ENCODE measurements at regions not wholly inside any gene's neighbourhood (a gene's known extent, or its start where the extent isn't known, plus 50 kb on each side); places are given as distances from the start of the nearest gene placed in this dataset.

- Mint-ChIP-seq H3K4me1 (no peaks in the 10 kb centered on the region), H3K27me3 (peaks cover 6 to 10% of the 10 kb centered on the region in 2 donors), H3K9me3 (peaks cover 0 to 2% (median 0%) of the 10 kb centered on the region in 5 donors), H3K36me3 (no peaks in the 10 kb centered on the region), H3K27ac (no peak overlapping the region), H3K4me3 (no peak overlapping the region)
- CTCF ChIA-PET, result no interaction called here
- Histone ChIP-seq H3K4me1 (ENCODE audit: insufficient read depth, low read length) (no peaks in the 10 kb centered on the region), H3K9me3 (ENCODE audit: low read length) (no peaks in the 10 kb centered on the region), H3K27me3 (ENCODE audit: insufficient read depth, low read length, poor library complexity, severe bottlenecking) (no peaks in the 10 kb centered on the region), H3K36me3 (ENCODE audit: insufficient read depth, low read length) (no peaks in the 10 kb centered on the region), H3K4me3 (ENCODE audit: low read length) (no peak overlapping the region), H3K27ac (ENCODE audit: low read depth, low read length) (no peak overlapping the region)
- no peak for DNase-seq
- POLR2A ChIA-PET, result no interaction called here
Observed at GRCh38 chr1:94716965-94717364, 103.2 kb upstream of the SLC44A3 start.

GRCh38 chr1:94715321-94715720 lies 104.8 kb upstream of the SLC44A3 start:
- peak overlapping the region in 1 of 7 donors; percentile 44 for H3K4me3 Mint-ChIP-seq
- no peak for DNase-seq
- Histone ChIP-seq H3K4me1 (ENCODE audit: insufficient read depth, low read length) (no peaks in the 10 kb centered on the region), H3K36me3 (ENCODE audit: insufficient read depth, low read length) (no peaks in the 10 kb centered on the region), H3K27me3 (ENCODE audit: insufficient read depth, low read length, poor library complexity, severe bottlenecking) (no peaks in the 10 kb centered on the region), H3K9me3 (ENCODE audit: low read length) (no peaks in the 10 kb centered on the region), H3K4me3 (ENCODE audit: low read length) (no peak overlapping the region), H3K27ac (ENCODE audit: low read depth, low read length) (no peak overlapping the region)
- H3K9me3 Mint-ChIP-seq, result peaks cover 0 to 2% (median 0%) of the 10 kb centered on the region in 5 donors
- H3K4me1 Mint-ChIP-seq, result no peaks in the 10 kb centered on the region
- H3K36me3 Mint-ChIP-seq, result no peaks in the 10 kb centered on the region
- CTCF ChIA-PET, result no interaction called here
- POLR2A ChIA-PET, result no interaction called here
- peak overlapping the region in 1 of 8 donors; percentile 89 for H3K27ac Mint-ChIP-seq
- peaks cover 5 to 8% of the 10 kb centered on the region in 2 donors for H3K27me3 Mint-ChIP-seq

GRCh38 chr1:94714552-94714951 lies 105.6 kb upstream of the SLC44A3 start:
- no peaks in the 10 kb centered on the region for H3K36me3 Mint-ChIP-seq
- Histone ChIP-seq H3K4me3 (ENCODE audit: low read length) (no peak overlapping the region), H3K9me3 (ENCODE audit: low read length) (no peaks in the 10 kb centered on the region), H3K36me3 (ENCODE audit: insufficient read depth, low read length) (no peaks in the 10 kb centered on the region), H3K27ac (ENCODE audit: low read depth, low read length) (no peak overlapping the region), H3K4me1 (ENCODE audit: insufficient read depth, low read length) (no peaks in the 10 kb centered on the region), H3K27me3 (ENCODE audit: insufficient read depth, low read length, poor library complexity, severe bottlenecking) (no peaks in the 10 kb centered on the region)
- H3K27ac Mint-ChIP-seq, result no peak overlapping the region
- H3K4me3 Mint-ChIP-seq, result no peak overlapping the region
- ChIA-PET POLR2A (no interaction called here), CTCF (no interaction called here)
- H3K4me1 Mint-ChIP-seq, result no peaks in the 10 kb centered on the region
- peaks cover 5 to 8% of the 10 kb centered on the region in 2 donors for H3K27me3 Mint-ChIP-seq
- H3K9me3 Mint-ChIP-seq, result peaks cover 0 to 2% (median 0%) of the 10 kb centered on the region in 5 donors
- no peak for DNase-seq

- Mint-ChIP-seq H3K9me3 (peaks cover 0 to 2% (median 0%) of the 10 kb centered on the region in 5 donors), H3K4me1 (no peaks in the 10 kb centered on the region), H3K4me3 (no peak overlapping the region), H3K27ac (peak overlapping the region in 1 of 8 donors; percentile 35), H3K36me3 (no peaks in the 10 kb centered on the region), H3K27me3 (peaks cover 5 to 9% of the 10 kb centered on the region in 2 donors)
- no peak for DNase-seq
- Histone ChIP-seq H3K27me3 (ENCODE audit: insufficient read depth, low read length, poor library complexity, severe bottlenecking) (no peaks in the 10 kb centered on the region), H3K27ac (ENCODE audit: low read depth, low read length) (no peak overlapping the region), H3K4me3 (ENCODE audit: low read length) (no peak overlapping the region), H3K9me3 (ENCODE audit: low read length) (no peaks in the 10 kb centered on the region), H3K4me1 (ENCODE audit: insufficient read depth, low read length) (no peaks in the 10 kb centered on the region), H3K36me3 (ENCODE audit: insufficient read depth, low read length) (no peaks in the 10 kb centered on the region)
- POLR2A ChIA-PET, result no interaction called here
- CTCF ChIA-PET, result no interaction called here
Observed at GRCh38 chr1:94714152-94714551, 106.0 kb upstream of the SLC44A3 start.

DNA sequence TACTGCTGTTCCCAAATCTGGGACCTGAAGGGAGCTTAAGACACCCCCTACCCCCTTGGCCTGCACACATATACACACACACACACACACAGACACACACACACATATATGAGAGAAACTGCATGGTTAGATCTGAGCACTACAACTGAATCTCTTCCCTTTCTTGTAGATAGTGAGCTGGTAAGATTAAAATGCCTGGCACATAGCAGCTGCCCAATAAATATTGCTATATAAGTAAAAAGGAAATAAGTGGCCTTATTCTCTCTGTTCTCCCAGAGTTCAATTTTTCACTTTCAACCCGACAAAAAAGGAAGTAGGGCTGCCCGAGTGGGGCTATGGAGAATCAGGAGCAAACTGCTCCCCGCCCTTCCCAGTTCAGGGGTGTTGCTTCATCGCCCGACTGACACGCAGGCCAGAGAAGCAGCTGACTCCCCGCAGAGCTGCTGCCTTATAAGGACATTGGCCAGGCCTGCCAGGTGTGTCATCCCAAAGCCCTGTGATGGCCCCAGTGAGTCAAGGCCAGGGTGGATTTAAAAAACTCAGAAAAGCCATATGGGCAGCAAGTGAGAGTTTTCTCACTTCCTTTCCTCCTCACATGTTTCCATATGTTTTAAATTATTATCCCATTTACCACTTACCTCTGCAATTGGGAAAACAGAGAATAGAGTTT lies 106.5 kb upstream of the SLC44A3 start:
- Histone ChIP-seq H3K36me3 (ENCODE audit: insufficient read depth, low read length) (no peaks in the 10 kb centered on the region), H3K4me3 (ENCODE audit: low read length) (no peak overlapping the region), H3K27me3 (ENCODE audit: insufficient read depth, low read length, poor library complexity, severe bottlenecking) (no peaks in the 10 kb centered on the region), H3K4me1 (ENCODE audit: insufficient read depth, low read length) (no peaks in the 10 kb centered on the region), H3K9me3 (ENCODE audit: low read length) (no peaks in the 10 kb centered on the region), H3K27ac (ENCODE audit: low read depth, low read length) (no peak overlapping the region)
- H3K36me3 Mint-ChIP-seq, result no peaks in the 10 kb centered on the region
- ChIA-PET POLR2A (no interaction called here), CTCF (no interaction called here)
- no peaks in the 10 kb centered on the region for H3K4me1 Mint-ChIP-seq
- H3K9me3 Mint-ChIP-seq, result peaks cover 0 to 2% (median 0%) of the 10 kb centered on the region in 5 donors
- peaks cover 5 to 9% of the 10 kb centered on the region in 2 donors for H3K27me3 Mint-ChIP-seq
- H3K4me3 Mint-ChIP-seq, result no peak overlapping the region
- no peak for DNase-seq
- peak overlapping the region in 1 of 8 donors; percentile 35 for H3K27ac Mint-ChIP-seq

- ChIA-PET POLR2A (no interaction called here), CTCF (no interaction called here)
- Histone ChIP-seq H3K4me3 (ENCODE audit: low read length) (no peak overlapping the region), H3K27me3 (ENCODE audit: insufficient read depth, low read length, poor library complexity, severe bottlenecking) (no peaks in the 10 kb centered on the region), H3K36me3 (ENCODE audit: insufficient read depth, low read length) (no peaks in the 10 kb centered on the region), H3K4me1 (ENCODE audit: insufficient read depth, low read length) (no peaks in the 10 kb centered on the region), H3K27ac (ENCODE audit: low read depth, low read length) (no peak overlapping the region), H3K9me3 (ENCODE audit: low read length) (no peaks in the 10 kb centered on the region)
- Mint-ChIP-seq H3K36me3 (no peaks in the 10 kb centered on the region), H3K4me1 (no peaks in the 10 kb centered on the region), H3K9me3 (peaks cover 0 to 2% (median 0%) of the 10 kb centered on the region in 5 donors), H3K4me3 (no peak overlapping the region), H3K27ac (no peak overlapping the region), H3K27me3 (peaks cover 5 to 9% of the 10 kb centered on the region in 2 donors)
- DNase-seq, result no peak
Observed at GRCh38 chr1:94709891-94710581, 110.1 kb upstream of the SLC44A3 start.

DNA sequence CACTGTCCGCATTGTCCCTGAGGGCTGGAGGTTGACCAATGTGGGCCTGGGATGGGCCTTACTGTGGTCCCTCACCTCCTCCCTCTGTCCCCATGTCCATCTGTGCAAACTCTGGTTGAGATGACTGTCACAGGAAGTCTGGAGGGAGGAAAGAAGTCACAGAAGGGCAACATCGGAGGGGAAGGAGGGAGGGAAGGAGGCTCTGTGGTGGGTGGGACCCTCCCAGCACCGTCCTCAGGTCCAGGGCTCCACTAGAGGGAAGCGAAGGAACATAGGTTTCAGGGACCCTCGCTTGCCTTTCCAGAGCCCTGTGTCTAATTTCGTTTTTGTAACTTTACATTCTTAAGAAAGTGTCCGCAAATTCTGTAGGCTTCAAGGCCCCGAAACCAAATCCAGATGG lies 111.3 kb upstream of the SLC44A3 start:
- peaks cover 5 to 12% of the 10 kb centered on the region in 2 donors for H3K27me3 Mint-ChIP-seq
- H3K4me3 Mint-ChIP-seq, result no peak overlapping the region
- DNase-seq, result no peak
- no peaks in the 10 kb centered on the region for H3K36me3 ChIP-seq (ENCODE audit: insufficient read depth, low read length)
- no peaks in the 10 kb centered on the region for H3K27me3 ChIP-seq (ENCODE audit: insufficient read depth, low read length, poor library complexity, severe bottlenecking)
- no peaks in the 10 kb centered on the region for H3K9me3 ChIP-seq (ENCODE audit: low read length)
- POLR2A ChIA-PET, result no interaction called here
- H3K27ac ChIP-seq (ENCODE audit: low read depth, low read length), result no peak overlapping the region
- H3K4me1 Mint-ChIP-seq, result no peaks in the 10 kb centered on the region
- H3K4me3 ChIP-seq (ENCODE audit: low read length), result no peak overlapping the region
- no peaks in the 10 kb centered on the region for H3K4me1 ChIP-seq (ENCODE audit: insufficient read depth, low read length)
- no peaks in the 10 kb centered on the region for H3K36me3 Mint-ChIP-seq
- CTCF ChIA-PET, result no interaction called here
- no peak overlapping the region for H3K27ac Mint-ChIP-seq
- H3K9me3 Mint-ChIP-seq, result peaks cover 0 to 2% (median 0%) of the 10 kb centered on the region in 5 donors

- Histone ChIP-seq H3K9me3 (ENCODE audit: low read length) (no peaks in the 10 kb centered on the region), H3K36me3 (ENCODE audit: insufficient read depth, low read length) (no peaks in the 10 kb centered on the region), H3K4me1 (ENCODE audit: insufficient read depth, low read length) (no peaks in the 10 kb centered on the region), H3K4me3 (ENCODE audit: low read length) (no peak overlapping the region), H3K27me3 (ENCODE audit: insufficient read depth, low read length, poor library complexity, severe bottlenecking) (no peaks in the 10 kb centered on the region), H3K27ac (ENCODE audit: low read depth, low read length) (no peak overlapping the region)
- ChIA-PET CTCF (no interaction called here), POLR2A (no interaction called here)
- H3K4me1 Mint-ChIP-seq, result no peaks in the 10 kb centered on the region
- peaks cover 5 to 12% of the 10 kb centered on the region in 2 donors for H3K27me3 Mint-ChIP-seq
- no peak for DNase-seq
- H3K27ac Mint-ChIP-seq, result no peak overlapping the region
- no peak overlapping the region for H3K4me3 Mint-ChIP-seq
- peaks cover 0 to 2% (median 0%) of the 10 kb centered on the region in 5 donors for H3K9me3 Mint-ChIP-seq
- H3K36me3 Mint-ChIP-seq, result no peaks in the 10 kb centered on the region
Observed at GRCh38 chr1:94708299-94708685, 111.9 kb upstream of the SLC44A3 start.
